IMR-90 (cell line): ENCODE measurements at regions not wholly inside any gene's neighbourhood (a gene's known extent, or its start where the extent isn't known, plus 50 kb on each side); places are given as distances from the start of the nearest gene placed in this dataset.

Experiments used
- ATAC-seq: fragments of 200-7000 bp; cut with Tn5 transposase; 2 replicates; pipeline ENCODE4 v1.9.1; 2020; ENCODE audit warnings: low read depth, mild to moderate bottlenecking, moderate library complexity
- BruUV-seq: library from RNA; stranded (reverse); fragments of 400-500 nt; replicated peaks from 2 replicates; lab custom pipeline; 2021; lab: Mats Ljungman, UMichigan
- CTCF ChIA-PET: fragments of 300-600 bp; formaldehyde crosslinking; extraction: SDS; loops from one replicate; lab custom pipeline; 2021; ENCODE audit warnings: antibody characterized with exemption; lab: Yijun Ruan, JAX
- POLR2A ChIA-PET: fragments of 300-600 bp; sonication (Branson Sonifier 250); formaldehyde crosslinking; loops from one replicate; lab custom pipeline; 2022; ENCODE audit warnings: antibody characterized with exemption; ENCODE audit not compliant: unreplicated experiment; lab: Charles Lee
- DNase-seq: peaks from one replicate; pipeline ENCODE4 v3.0.0; 2013
- H2AFZ ChIP-seq: replicated peaks from 2 replicates; pipeline ENCODE3; 2013; ENCODE audit warnings: low read length, mild to moderate bottlenecking; ENCODE audit not compliant: poor library complexity
- H2AK5ac ChIP-seq: 2 replicates; pipeline ENCODE4 v1.6.1; 2013; ENCODE audit warnings: low read depth, low read length, inconsistent platforms
- H2AK9ac ChIP-seq: replicated peaks from 2 replicates; pipeline ENCODE3; 2013; ENCODE audit warnings: mild to moderate bottlenecking, low read depth, low read length, moderate library complexity; ENCODE audit not compliant: poor library complexity
- H2BK120ac ChIP-seq: 2 replicates; pipeline ENCODE4 v1.6.1; 2013; ENCODE audit warnings: low read depth, low read length, inconsistent platforms
- H2BK15ac ChIP-seq: 3 replicates; pipeline ENCODE4 v1.6.1; 2013; ENCODE audit warnings: low read depth, low read length, inconsistent platforms
- H2BK20ac ChIP-seq: 2 replicates; pipeline ENCODE4 v1.6.1; 2013; ENCODE audit warnings: low read depth, mild to moderate bottlenecking, inconsistent platforms, low read length, moderate library complexity
- H2BK5ac ChIP-seq: 2 replicates; pipeline ENCODE4 v1.6.1; 2013; ENCODE audit warnings: mild to moderate bottlenecking, low read depth, low read length, inconsistent platforms; ENCODE audit not compliant: poor library complexity, severe bottlenecking
- H3K14ac ChIP-seq: replicated peaks from 2 replicates; pipeline ENCODE4 v1.6.1; 2013; ENCODE audit warnings: low read depth, low read length, inconsistent platforms
- H3K18ac ChIP-seq: 2 replicates; pipeline ENCODE4 v1.6.1; 2013; ENCODE audit warnings: low read depth, low read length, control low read depth
- H3K23ac ChIP-seq: 2 replicates; pipeline ENCODE4 v1.6.1; 2013; ENCODE audit warnings: low read depth, low read length, inconsistent platforms
- H3K27ac ChIP-seq: 2 replicates; pipeline ENCODE4 v1.5.1; 2013; ENCODE audit warnings: mild to moderate bottlenecking, control low read depth, low read length; ENCODE audit not compliant: insufficient read depth
- H3K27me3 ChIP-seq: 2 replicates; pipeline ENCODE4 v1.6.1; 2013; ENCODE audit warnings: low read length; ENCODE audit not compliant: control insufficient read depth, insufficient read depth
- H3K36me3 ChIP-seq: 2 replicates; pipeline ENCODE4 v1.6.1; 2013; ENCODE audit warnings: low read length, mixed read lengths; ENCODE audit not compliant: control insufficient read depth, insufficient read depth
- H3K4ac ChIP-seq: 2 replicates; pipeline ENCODE4 v1.6.1; 2013; ENCODE audit warnings: low read depth, low read length, inconsistent platforms
- H3K4me1 ChIP-seq: 2 replicates; pipeline ENCODE4 v1.6.1; 2013; ENCODE audit warnings: low read length, mixed read lengths; ENCODE audit not compliant: control insufficient read depth, insufficient read depth
- H3K4me2 ChIP-seq: 2 replicates; pipeline ENCODE4 v1.6.1; 2013; ENCODE audit warnings: low read depth, mild to moderate bottlenecking, control low read depth, low read length, moderate library complexity
- H3K4me3 ChIP-seq: 2 replicates; pipeline ENCODE4 v1.5.1; 2013; ENCODE audit warnings: low read depth, mild to moderate bottlenecking, control low read depth, low read length, moderate library complexity; ENCODE audit not compliant: insufficient read depth
- H3K56ac ChIP-seq: 2 replicates; pipeline ENCODE4 v1.6.1; 2013; ENCODE audit warnings: low read length, inconsistent platforms; ENCODE audit not compliant: insufficient read depth; ENCODE audit errors: extremely low read depth
- H3K79me1 ChIP-seq, 2 experiments: 2 replicates each; pipeline ENCODE4 v1.6.1; 2013; ENCODE audit warnings: low read length in 2 of 2, inconsistent platforms in 1 of 2, low read depth in 1 of 2
- H3K9ac ChIP-seq: 2 replicates; pipeline ENCODE4 v1.6.1; 2013; ENCODE audit warnings: low read depth, low read length, control low read depth
- H3K9me1 ChIP-seq: 2 replicates; pipeline ENCODE4 v1.6.1; 2013; ENCODE audit warnings: low read length, inconsistent platforms; ENCODE audit not compliant: insufficient read depth
- H3K9me3 ChIP-seq: 2 replicates; pipeline ENCODE4 v1.6.1; 2013; ENCODE audit warnings: low read length; ENCODE audit not compliant: control insufficient read depth, insufficient read depth
- H4K20me1 ChIP-seq: 2 replicates; pipeline ENCODE4 v1.6.1; 2013; ENCODE audit warnings: low read length, inconsistent platforms; ENCODE audit not compliant: insufficient read depth
- H4K5ac ChIP-seq: 2 replicates; pipeline ENCODE4 v1.6.1; 2013; ENCODE audit warnings: mild to moderate bottlenecking, low read depth, low read length, control low read depth
- H4K8ac ChIP-seq, 2 experiments: 2 replicates each; pipeline ENCODE4 v1.6.1; 2013; ENCODE audit warnings: low read depth in 2 of 2, low read length in 2 of 2, control low read depth in 1 of 2, inconsistent platforms in 1 of 2
- H4K91ac ChIP-seq: 2 replicates; pipeline ENCODE4 v1.6.1; 2013; ENCODE audit warnings: low read depth, low read length, inconsistent platforms; ENCODE audit not compliant: insufficient read depth
- BHLHE40 ChIP-seq: fragments of 150-350 bp; IDR thresholded peaks from 2 replicates; pipeline ENCODE4 v1.6.1; 2016; ENCODE audit warnings: mild to moderate bottlenecking, low read depth, low read length
- CTCF ChIP-seq: conservative IDR thresholded peaks from 2 replicates; pipeline ENCODE4 v1.5.1; 2012; ENCODE audit warnings: mild to moderate bottlenecking, low read depth, low read length, improper control_type of control experiment
- ELK1 ChIP-seq: fragments of 150-350 bp; IDR thresholded peaks from 2 replicates; pipeline ENCODE4 v1.6.1; 2016; ENCODE audit warnings: low read depth, mild to moderate bottlenecking, low read length, moderate library complexity, borderline replicate concordance
- FOS ChIP-seq: fragments of 150-350 bp; IDR thresholded peaks from 2 replicates; pipeline ENCODE4 v1.6.1; 2016; ENCODE audit warnings: low read depth, low read length
- MAFK ChIP-seq: IDR thresholded peaks from 2 replicates; pipeline ENCODE4 v1.6.1; 2012; ENCODE audit warnings: low read depth, low read length, improper control_type of control experiment
- MAZ ChIP-seq: IDR thresholded peaks from 2 replicates; pipeline ENCODE4 v1.6.1; 2012; ENCODE audit warnings: low read depth, mild to moderate bottlenecking, low read length, improper control_type of control experiment, moderate library complexity, borderline replicate concordance
- MXI1 ChIP-seq: IDR thresholded peaks from 2 replicates; pipeline ENCODE4 v1.6.1; 2012; ENCODE audit warnings: low read depth, mild to moderate bottlenecking, low read length, moderate library complexity, borderline replicate concordance
- NFE2L2 ChIP-seq: fragments of 150-350 bp; IDR thresholded peaks from 2 replicates; pipeline ENCODE4 v1.6.1; 2016; ENCODE audit warnings: low read depth, mild to moderate bottlenecking, low read length
- POLR2A ChIP-seq: IDR thresholded peaks from 2 replicates; pipeline ENCODE4 v1.6.1; 2012; ENCODE audit warnings: mild to moderate bottlenecking, low read depth, low read length
- RAD21 ChIP-seq: IDR thresholded peaks from 2 replicates; pipeline ENCODE4 v1.6.1; 2012; ENCODE audit warnings: low read length, improper control_type of control experiment
- RCOR1 ChIP-seq: IDR thresholded peaks from 2 replicates; pipeline ENCODE4 v1.6.1; 2012; ENCODE audit warnings: mild to moderate bottlenecking, low read length, improper control_type of control experiment; ENCODE audit not compliant: insufficient replicate concordance
- RFX5 ChIP-seq: IDR thresholded peaks from 2 replicates; pipeline ENCODE4 v1.8.0; 2012; ENCODE audit warnings: low read depth, mild to moderate bottlenecking, low read length, moderate library complexity
- WGBS, 2 experiments: methylation state at CpG; one replicate each; pipeline versions ENCODE4 v1.1.5 to v1.1.7; 2013; ENCODE audit warnings: missing lambda C conversion rate in 2 of 2; ENCODE audit not compliant: insufficient read length in 1 of 2; ENCODE audit errors: extremely low coverage in 2 of 2; 5-methylcytosine and 5-hydroxymethylcytosine counted together
- dilution Hi-C: fragments of 300-500 bp; cut with HindIII; formaldehyde crosslinking; loops from one replicate; pipeline ENCODE4 v1.14.3; 2018; ENCODE audit warnings: low sequenced_read_pairs; ENCODE audit not compliant: unreplicated experiment
- in situ Hi-C: fragments of 300-500 bp; cut with MboI; formaldehyde crosslinking; loops from 3 replicates; pipeline ENCODE4 v1.14.3; 2019; ENCODE audit warnings: low sequenced_read_pairs, inconsistent platforms, mixed read lengths
- intact Hi-C: fragments of 100-400 bp; cut with micrococcal nuclease; formaldehyde crosslinking; loops from 2 replicates; pipeline ENCODE4 v1.10.0; 2022

GRCh38 chr1:30600258-30600657 lies 123.1 kb downstream of the MATN1 start:
- no peak for TF ChIP-seq MAFK
- no peak for TF ChIP-seq FOS
- no peak for TF ChIP-seq RCOR1
- no peak for TF ChIP-seq MAZ
- no peak for TF ChIP-seq NFE2L2
- TF ChIP-seq POLR2A: no peak
- TF ChIP-seq RAD21: no peak
- TF ChIP-seq MXI1: no peak
- TF ChIP-seq BHLHE40: no peak
- no peak for TF ChIP-seq CTCF
- no peak for TF ChIP-seq ELK1
- TF ChIP-seq RFX5: no peak
- Histone ChIP-seq H2AK9ac (no peak overlapping the region), H3K27me3 (no peaks in the 10 kb centered on the region), H3K56ac (no peak overlapping the region), H3K9me1 (no peaks in the 10 kb centered on the region), H2BK20ac (no peak overlapping the region), H4K20me1 (no peaks in the 10 kb centered on the region), H3K4me1 (no peaks in the 10 kb centered on the region), H2BK15ac (no peak overlapping the region), H3K9ac (no peak overlapping the region), H3K79me1 (no peaks in the 10 kb centered on the region), H4K8ac (no peak overlapping the region), H4K5ac (no peak overlapping the region), H3K4me2 (no peak overlapping the region), H4K91ac (no peak overlapping the region), H2BK5ac (no peak overlapping the region), H3K4me3 (no peak overlapping the region), H2AK5ac (no peak overlapping the region), H3K36me3 (no peaks in the 10 kb centered on the region), H2BK120ac (no peak overlapping the region), H3K23ac (no peak overlapping the region), H3K14ac (no peak overlapping the region), H3K4ac (no peak overlapping the region), H3K9me3 (no peaks in the 10 kb centered on the region), H3K18ac (no peak overlapping the region), H3K27ac (no peak overlapping the region), H2AFZ (no peak overlapping the region)
- DNase-seq (no peak), ATAC-seq (no peak)
- intact Hi-C loops: no loop called here
- WGBS, 2 experiments: 41% methylated on average over 5 of the region's 9 CpGs; no CpG with 5 or more reads in 1 of the 2 experiments
- in situ Hi-C loops: no loop called here
- ChIA-PET POLR2A (no interaction called here), CTCF (no interaction called here)
- BruUV-seq: no TSS peak
- dilution Hi-C loops: no loop called here
